Peyer's patch (tissue), 4 donors: ENCODE measurements at regions not wholly inside any gene's neighbourhood (a gene's known extent, or its start where the extent isn't known, plus 50 kb on each side); places are given as distances from the start of the nearest gene placed in this dataset.

ENCODE experiments used
- CTCF ChIP-seq, 6 experiments: fragments of 450-650 bp in 4 of 6; fragments of 200-600 bp in 2 of 6; sonication (generic) in 1 of 6; IDR thresholded peaks; one replicate each; pipeline ENCODE4 v1.5.1; 2017 to 2019; ENCODE audit warnings: antibody characterized with exemption in 6 of 6, mild to moderate bottlenecking in 3 of 6, moderate library complexity in 1 of 6
- POLR2A ChIP-seq, 2 donors: fragments of 450-650 bp; IDR thresholded peaks; one replicate each; pipeline ENCODE4 v1.5.1; 2017; ENCODE audit warnings: antibody characterized with exemption in 2 of 2, mild to moderate bottlenecking in 2 of 2, moderate library complexity in 2 of 2

DNA sequence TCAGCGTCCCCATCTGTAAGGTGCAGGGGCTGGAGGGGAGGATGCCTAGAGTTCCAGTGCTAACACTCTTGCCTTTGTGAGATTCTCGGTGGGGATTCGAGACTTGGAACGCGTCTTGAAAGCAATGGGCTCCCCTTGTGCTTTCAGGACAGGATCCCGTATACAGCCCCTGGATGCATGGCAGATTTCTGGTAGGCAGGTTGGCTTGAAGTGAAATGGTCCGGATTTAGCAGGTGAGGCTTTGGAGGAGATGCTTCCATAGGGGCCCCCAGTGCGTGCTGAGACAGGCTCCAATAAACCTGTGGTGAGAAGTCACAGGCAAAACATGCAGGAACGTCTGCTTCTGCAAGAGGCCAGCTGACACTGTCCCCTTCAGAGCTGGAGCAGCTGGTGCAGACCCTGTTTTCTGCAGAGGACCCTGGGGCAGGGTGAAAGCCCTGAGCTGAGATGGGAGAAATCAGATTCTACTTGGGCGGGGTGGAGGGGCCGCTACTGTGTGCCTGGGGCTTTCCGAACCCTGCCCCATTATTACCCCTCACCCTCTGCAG, 270.4 kb downstream of the PTPRU start:
- no peak for TF ChIP-seq CTCF (IDR thresholded peaks at IDR 0.05)
- TF ChIP-seq POLR2A (IDR thresholded peaks at IDR 0.05) = no peak
